Common myeloid progenitor, CD34-positive (primary cell): ENCODE measurements at regions not wholly inside any gene's neighbourhood (a gene's known extent, or its start where the extent isn't known, plus 50 kb on each side); places are given as distances from the start of the nearest gene placed in this dataset.
"Not testable (repeated sequence)": the region's sequence is repeated elsewhere in the genome, so short reads cannot be mapped to it uniquely, and the experiment has no call there.

Source experiments
- CTCF ChIA-PET: fragments of 350-600 bp; sonication (Branson Sonifier 250); formaldehyde crosslinking; loops from one replicate; lab custom pipeline; 2021; ENCODE audit warnings: antibody characterized with exemption; lab: Charles Lee
- POLR2A ChIA-PET: fragments of 350-600 bp; sonication (Branson Sonifier 250); formaldehyde crosslinking; loops from one replicate; lab custom pipeline; 2021; ENCODE audit warnings: antibody characterized with exemption; lab: Charles Lee
- DNase-seq, 3 donors: peaks; one replicate each; pipeline versions ENCODE4 v3.0.0 to v3.0.0-alpha.2; 2013
- H3K27ac ChIP-seq, 2 experiments: 1 replicate in 1 of 2; 2 replicates in 1 of 2; pipeline ENCODE4 v1.7.0; 2013; ENCODE audit warnings: inconsistent platforms in 2 of 2, low read length in 2 of 2, mild to moderate bottlenecking in 2 of 2, low read depth in 1 of 2, moderate library complexity in 1 of 2; ENCODE audit not compliant: severe bottlenecking in 2 of 2, insufficient read depth in 1 of 2, poor library complexity in 1 of 2
- H3K27me3 ChIP-seq, 5 experiments: replicated peaks in 2 of 5; 1 replicate in 3 of 5; 2 replicates in 2 of 5; pipeline versions ENCODE4 v1.6.1 to v1.7.0; 2013; ENCODE audit warnings: low read length in 4 of 5, mild to moderate bottlenecking in 2 of 5, moderate library complexity in 2 of 5, inconsistent platforms in 1 of 5; ENCODE audit not compliant: insufficient read depth in 5 of 5, control insufficient read depth in 4 of 5
- H3K36me3 ChIP-seq, 4 experiments: 1 replicate in 2 of 4; 2 replicates in 2 of 4; pipeline versions ENCODE4 v1.6.1 to v1.7.0; 2013; ENCODE audit warnings: low read length in 3 of 4, control low read depth in 1 of 4, mild to moderate bottlenecking in 1 of 4; ENCODE audit not compliant: control insufficient read depth in 4 of 4, insufficient read depth in 4 of 4
- H3K4me1 ChIP-seq, 4 experiments: 1 replicate in 3 of 4; 2 replicates in 1 of 4; pipeline versions ENCODE4 v1.6.1 to v1.7.1; 2013; ENCODE audit warnings: low read length in 3 of 4, mild to moderate bottlenecking in 3 of 4, control low read depth in 1 of 4, inconsistent platforms in 1 of 4, moderate library complexity in 1 of 4; ENCODE audit not compliant: control insufficient read depth in 4 of 4, insufficient read depth in 4 of 4; ENCODE audit errors: control extremely low read depth in 1 of 4
- H3K4me3 ChIP-seq, 7 experiments: 1 replicate in 4 of 7; 2 replicates in 3 of 7; pipeline versions ENCODE4 v1.5.1 to v1.7.0; 2013; ENCODE audit warnings: mild to moderate bottlenecking in 7 of 7, low read length in 6 of 7, moderate library complexity in 6 of 7, inconsistent platforms in 2 of 7, low read depth in 2 of 7, control low read depth in 1 of 7; ENCODE audit not compliant: insufficient read depth in 4 of 7, control insufficient read depth in 1 of 7; ENCODE audit errors: extremely low read depth in 1 of 7
- H3K9me3 ChIP-seq, 5 experiments: 1 replicate in 4 of 5; 2 replicates in 1 of 5; pipeline versions ENCODE4 v1.6.1 to v1.7.1; 2013; ENCODE audit warnings: low read length in 4 of 5, mild to moderate bottlenecking in 2 of 5, inconsistent platforms in 1 of 5, low read depth in 1 of 5, moderate library complexity in 1 of 5; ENCODE audit not compliant: control insufficient read depth in 4 of 5, insufficient read depth in 2 of 5; ENCODE audit errors: control extremely low read depth in 1 of 5
- WGBS: methylation state at CpG from one replicate; pipeline ENCODE4 v1.1.5; 2013; ENCODE audit not compliant: insufficient coverage; 5-methylcytosine and 5-hydroxymethylcytosine counted together

DNA sequence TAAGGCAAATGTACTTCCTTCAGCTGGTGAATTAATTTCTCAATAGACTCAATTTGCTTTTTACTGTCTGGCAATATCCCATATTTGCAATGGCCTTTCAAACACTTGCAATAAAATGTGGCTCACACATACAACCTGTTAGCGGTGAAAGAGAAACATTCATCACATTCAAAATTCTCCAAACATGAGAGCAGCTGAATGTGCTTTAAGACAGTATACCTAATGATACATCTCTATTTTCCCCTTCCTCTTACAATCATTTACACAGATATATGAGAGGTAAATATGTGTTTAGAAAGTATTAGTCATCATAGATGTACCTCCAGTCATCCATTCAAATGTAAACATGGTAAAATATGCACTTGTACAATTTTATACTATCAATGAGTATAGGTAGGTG, 61.5 kb upstream of the GOLGA8O start:
- H3K9me3 ChIP-seq, H3K27me3 ChIP-seq, CTCF ChIA-PET, H3K4me1 ChIP-seq, H3K36me3 ChIP-seq, DNase-seq, H3K4me3 ChIP-seq, POLR2A ChIA-PET, H3K27ac ChIP-seq: not testable (repeated sequence)
- no CpG with 5 or more reads among the region's 1 CpG for WGBS

DNA sequence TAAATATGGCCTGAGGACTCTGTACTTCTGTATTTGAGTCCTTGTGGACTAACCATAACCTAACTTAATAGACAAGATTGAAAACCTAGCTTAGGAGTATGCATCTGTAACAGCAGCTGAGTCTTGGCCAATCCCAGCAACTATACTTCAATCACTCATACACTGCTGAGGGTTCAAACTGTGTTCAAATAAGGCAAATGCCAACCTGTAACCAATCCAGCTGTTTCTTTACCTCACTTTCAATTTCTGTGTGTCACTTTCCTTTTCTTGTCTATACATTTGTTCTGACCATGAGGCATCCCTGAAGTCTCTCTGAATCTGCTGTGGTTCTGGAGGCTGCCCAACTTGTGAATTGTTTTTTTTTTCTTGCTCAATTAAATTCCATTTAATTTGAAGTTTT, 57.9 kb upstream of the GOLGA8O start:
- H3K9me3 ChIP-seq, DNase-seq, H3K4me3 ChIP-seq, CTCF ChIA-PET, H3K36me3 ChIP-seq, H3K27ac ChIP-seq, H3K27me3 ChIP-seq, H3K4me1 ChIP-seq, POLR2A ChIA-PET: not testable (repeated sequence)

DNA sequence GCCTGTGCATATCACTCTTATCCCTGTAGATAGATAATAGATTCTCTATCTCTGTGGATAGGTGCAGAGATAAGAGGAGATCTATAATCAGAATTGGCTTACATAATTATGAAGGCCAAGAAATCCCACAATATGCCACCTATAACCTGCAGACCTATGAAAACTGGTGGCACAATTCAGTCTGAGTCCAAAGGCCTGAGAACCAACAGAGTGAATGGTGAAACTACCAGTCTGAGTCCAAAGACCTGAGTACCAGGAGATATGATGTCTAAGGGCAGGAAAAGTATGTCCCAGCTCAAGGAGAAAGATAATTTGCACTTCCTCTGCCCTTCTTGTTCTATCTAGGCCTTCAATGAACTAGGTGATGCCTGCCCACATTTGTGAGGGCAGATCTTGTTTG, 54.6 kb upstream of the GOLGA8O start:
- H3K4me1 ChIP-seq, DNase-seq, H3K36me3 ChIP-seq, H3K9me3 ChIP-seq, CTCF ChIA-PET, H3K27ac ChIP-seq, POLR2A ChIA-PET, H3K27me3 ChIP-seq, H3K4me3 ChIP-seq: not testable (repeated sequence)

DNA sequence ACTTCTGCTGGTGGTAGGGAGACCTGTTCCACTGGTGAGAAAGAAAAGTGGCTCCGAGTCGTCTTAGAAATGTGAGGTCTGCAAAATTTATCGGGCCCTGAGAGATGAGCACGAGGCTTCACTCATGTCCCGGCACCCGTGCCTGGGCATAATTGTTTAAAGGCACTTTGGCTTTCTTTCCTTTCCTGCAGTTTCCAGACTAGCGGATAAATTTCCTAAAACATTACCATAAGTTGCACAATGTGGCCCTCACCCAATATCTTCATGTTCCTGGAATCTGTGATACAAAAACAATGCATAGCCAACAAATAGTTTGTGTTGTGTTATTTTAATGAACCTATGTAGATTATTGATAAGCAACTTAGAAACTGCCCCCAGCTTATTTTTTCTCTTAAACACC, 52.6 kb upstream of the GOLGA8O start:
- H3K36me3 ChIP-seq, H3K4me3 ChIP-seq, H3K27me3 ChIP-seq, DNase-seq, H3K9me3 ChIP-seq, H3K4me1 ChIP-seq, POLR2A ChIA-PET, H3K27ac ChIP-seq, CTCF ChIA-PET: not testable (repeated sequence)
- no CpG with 5 or more reads among the region's 7 CpGs for WGBS

DNA sequence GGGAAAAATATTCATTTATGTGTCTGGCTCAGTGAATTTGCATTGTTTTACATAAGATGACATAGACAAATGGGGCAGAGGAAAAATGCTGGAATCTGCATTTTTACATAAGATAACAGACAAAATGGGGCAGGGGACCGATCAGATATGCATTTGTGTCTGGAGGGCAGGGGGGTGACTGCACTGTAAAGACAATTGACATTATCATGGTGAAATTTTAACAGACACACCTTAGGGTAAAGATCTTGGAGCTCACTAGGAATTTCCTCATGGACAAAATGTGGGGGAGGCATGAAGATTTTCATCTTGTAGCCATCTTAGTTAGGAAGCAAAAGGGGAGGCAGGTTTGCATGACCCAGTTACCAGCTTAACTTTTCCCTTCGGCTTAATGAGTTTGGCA, 51.4 kb upstream of the GOLGA8O start:
- H3K36me3 ChIP-seq, POLR2A ChIA-PET, H3K4me1 ChIP-seq, CTCF ChIA-PET, H3K9me3 ChIP-seq, H3K27ac ChIP-seq, DNase-seq, H3K27me3 ChIP-seq, H3K4me3 ChIP-seq: not testable (repeated sequence)
- no CpG with 5 or more reads among the region's 2 CpGs for WGBS

DNA sequence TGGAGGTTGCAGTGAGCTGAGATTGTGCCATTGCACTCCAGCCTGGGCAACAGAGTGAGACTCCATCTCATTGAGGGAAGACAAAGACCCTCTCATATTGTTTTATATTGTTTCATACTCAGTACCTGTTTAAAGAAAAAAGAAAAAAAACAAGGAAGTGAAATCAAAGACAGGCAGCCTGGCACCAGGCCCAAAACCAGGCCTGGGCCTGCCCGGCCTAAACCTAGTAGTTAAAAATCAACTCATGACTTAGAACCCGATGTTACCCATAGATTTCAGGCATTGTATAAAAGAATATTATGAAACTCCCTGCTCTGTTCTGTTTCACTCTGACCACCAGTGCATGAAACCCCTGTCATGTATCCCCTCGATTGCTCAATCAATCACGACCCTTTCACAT, 50.2 kb upstream of the GOLGA8O start:
- H3K27me3 ChIP-seq, H3K36me3 ChIP-seq, H3K4me3 ChIP-seq, CTCF ChIA-PET, H3K9me3 ChIP-seq, H3K27ac ChIP-seq, H3K4me1 ChIP-seq, POLR2A ChIA-PET, DNase-seq: not testable (repeated sequence)
- no CpG with 5 or more reads among the region's 4 CpGs for WGBS
